ENCODE measurements at regions not wholly inside any gene's neighbourhood (a gene's known extent, or its start where the extent isn't known, plus 50 kb on each side); places are given as distances from the start of the nearest gene placed in this dataset.

- Mint-ChIP-seq H3K27ac (no peak overlapping the region), H3K36me3 (ENCODE audit: low read depth) (no peaks in the 10 kb centered on the region), H3K4me3 (no peak overlapping the region), H3K4me1 (peaks cover 2% of the 10 kb centered on the region), H3K27me3 (peaks cover 42% of the 10 kb centered on the region)
- DNase-seq (no peak), ATAC-seq (no peak)
- no peaks in the 10 kb centered on the region for H3K9me3 ChIP-seq (ENCODE audit: control insufficient read depth, low read length, poor library complexity, severe bottlenecking)
These were observed 200.6 kb upstream of the MAP3K7 start for GRCh38 chr6:90787446-90787845.

GRCh38 chr6:90780778-90781177 is 193.9 kb upstream of the MAP3K7 start:
- ATAC-seq (no peak), DNase-seq (no peak)
- no peak overlapping the region for H3K4me3 Mint-ChIP-seq
- H3K27ac Mint-ChIP-seq = no peak overlapping the region
- H3K36me3 Mint-ChIP-seq (ENCODE audit: low read depth) = peaks cover 2% of the 10 kb centered on the region
- peaks cover 46% of the 10 kb centered on the region for H3K27me3 Mint-ChIP-seq
- no peaks in the 10 kb centered on the region for H3K4me1 Mint-ChIP-seq
- no peaks in the 10 kb centered on the region for H3K9me3 ChIP-seq (ENCODE audit: control insufficient read depth, low read length, poor library complexity, severe bottlenecking)

GRCh38 chr6:90780141-90780540 is 193.3 kb upstream of the MAP3K7 start:
- Mint-ChIP-seq H3K4me3 (no peak overlapping the region), H3K27ac (no peak overlapping the region), H3K4me1 (no peaks in the 10 kb centered on the region), H3K36me3 (ENCODE audit: low read depth) (peaks cover 2% of the 10 kb centered on the region), H3K27me3 (peaks cover 48% of the 10 kb centered on the region)
- ATAC-seq (no peak), DNase-seq (no peak)
- no peaks in the 10 kb centered on the region for H3K9me3 ChIP-seq (ENCODE audit: control insufficient read depth, low read length, poor library complexity, severe bottlenecking)

- DNase-seq (no peak), ATAC-seq (no peak)
- no peak overlapping the region for H3K4me3 Mint-ChIP-seq
- no peaks in the 10 kb centered on the region for H3K4me1 Mint-ChIP-seq
- H3K36me3 Mint-ChIP-seq (ENCODE audit: low read depth) = peaks cover 2% of the 10 kb centered on the region
- H3K27ac Mint-ChIP-seq = no peak overlapping the region
- peaks cover 43% of the 10 kb centered on the region for H3K27me3 Mint-ChIP-seq
- H3K9me3 ChIP-seq (ENCODE audit: control insufficient read depth, low read length, poor library complexity, severe bottlenecking) = no peaks in the 10 kb centered on the region
These were observed 191.7 kb upstream of the MAP3K7 start for GRCh38 chr6:90778417-90779203.

- H3K9me3 ChIP-seq (ENCODE audit: control insufficient read depth, low read length, poor library complexity, severe bottlenecking) = no peaks in the 10 kb centered on the region
- ATAC-seq (no peak), DNase-seq (no peak)
- H3K4me3 Mint-ChIP-seq = no peak overlapping the region
- H3K27ac Mint-ChIP-seq = no peak overlapping the region
- no peaks in the 10 kb centered on the region for H3K36me3 Mint-ChIP-seq (ENCODE audit: low read depth)
- peaks cover 47% of the 10 kb centered on the region for H3K27me3 Mint-ChIP-seq
- no peaks in the 10 kb centered on the region for H3K4me1 Mint-ChIP-seq
These were observed 183.9 kb upstream of the MAP3K7 start for GRCh38 chr6:90770778-90771177.

- no peaks in the 10 kb centered on the region for H3K36me3 Mint-ChIP-seq (ENCODE audit: low read depth)
- H3K27me3 Mint-ChIP-seq = peaks cover 30% of the 10 kb centered on the region
- H3K4me3 Mint-ChIP-seq = no peak overlapping the region
- H3K9me3 ChIP-seq (ENCODE audit: control insufficient read depth, low read length, poor library complexity, severe bottlenecking) = no peaks in the 10 kb centered on the region
- no peaks in the 10 kb centered on the region for H3K4me1 Mint-ChIP-seq
- no peak for ATAC-seq
- no peak for DNase-seq
- H3K27ac Mint-ChIP-seq = no peak overlapping the region
These were observed 179.0 kb upstream of the MAP3K7 start for GRCh38 chr6:90765895-90766294.

GRCh38 chr6:90765491-90765890 is 178.6 kb upstream of the MAP3K7 start:
- H3K27ac Mint-ChIP-seq = no peak overlapping the region
- H3K36me3 Mint-ChIP-seq (ENCODE audit: low read depth) = no peaks in the 10 kb centered on the region
- no peaks in the 10 kb centered on the region for H3K9me3 ChIP-seq (ENCODE audit: control insufficient read depth, low read length, poor library complexity, severe bottlenecking)
- ATAC-seq (no peak), DNase-seq (no peak)
- H3K4me3 Mint-ChIP-seq = no peak overlapping the region
- H3K27me3 Mint-ChIP-seq = peaks cover 30% of the 10 kb centered on the region
- no peaks in the 10 kb centered on the region for H3K4me1 Mint-ChIP-seq

- ATAC-seq (no peak), DNase-seq (no peak)
- Mint-ChIP-seq H3K27me3 (peaks cover 30% of the 10 kb centered on the region), H3K4me3 (no peak overlapping the region), H3K36me3 (ENCODE audit: low read depth) (no peaks in the 10 kb centered on the region), H3K4me1 (no peaks in the 10 kb centered on the region), H3K27ac (no peak overlapping the region)
- no peaks in the 10 kb centered on the region for H3K9me3 ChIP-seq (ENCODE audit: control insufficient read depth, low read length, poor library complexity, severe bottlenecking)
These were observed 177.1 kb upstream of the MAP3K7 start for GRCh38 chr6:90764001-90764400.

GRCh38 chr6:90759664-90760063 is 172.8 kb upstream of the MAP3K7 start:
- Mint-ChIP-seq H3K4me1 (no peaks in the 10 kb centered on the region), H3K4me3 (no peak overlapping the region), H3K36me3 (ENCODE audit: low read depth) (no peaks in the 10 kb centered on the region), H3K27ac (no peak overlapping the region), H3K27me3 (peaks cover 33% of the 10 kb centered on the region)
- ATAC-seq (no peak), DNase-seq (no peak)
- no peaks in the 10 kb centered on the region for H3K9me3 ChIP-seq (ENCODE audit: control insufficient read depth, low read length, poor library complexity, severe bottlenecking)

GRCh38 chr6:90758741-90759140 is 171.9 kb upstream of the MAP3K7 start:
- H3K9me3 ChIP-seq (ENCODE audit: control insufficient read depth, low read length, poor library complexity, severe bottlenecking) = no peaks in the 10 kb centered on the region
- Mint-ChIP-seq H3K27ac (no peak overlapping the region), H3K4me3 (no peak overlapping the region), H3K36me3 (ENCODE audit: low read depth) (no peaks in the 10 kb centered on the region), H3K27me3 (peaks cover 33% of the 10 kb centered on the region), H3K4me1 (no peaks in the 10 kb centered on the region)
- ATAC-seq = no peak
- no peak for DNase-seq

GRCh38 chr6:90753820-90754643 is 167.2 kb upstream of the MAP3K7 start:
- no peak for ATAC-seq
- Mint-ChIP-seq H3K36me3 (ENCODE audit: low read depth) (no peaks in the 10 kb centered on the region), H3K27me3 (peaks cover 16% of the 10 kb centered on the region), H3K27ac (no peak overlapping the region), H3K4me3 (no peak overlapping the region), H3K4me1 (no peaks in the 10 kb centered on the region)
- no peaks in the 10 kb centered on the region for H3K9me3 ChIP-seq (ENCODE audit: control insufficient read depth, low read length, poor library complexity, severe bottlenecking)
- DNase-seq = no peak

GRCh38 chr6:90739802-90740201 is 152.9 kb upstream of the MAP3K7 start:
- Mint-ChIP-seq H3K4me1 (no peaks in the 10 kb centered on the region), H3K36me3 (ENCODE audit: low read depth) (no peaks in the 10 kb centered on the region), H3K27ac (no peak overlapping the region), H3K4me3 (no peak overlapping the region), H3K27me3 (no peaks in the 10 kb centered on the region)
- DNase-seq (no peak), ATAC-seq (no peak)
- H3K9me3 ChIP-seq (ENCODE audit: control insufficient read depth, low read length, poor library complexity, severe bottlenecking) = peaks cover 4% of the 10 kb centered on the region

GRCh38 chr6:90739339-90739738 is 152.5 kb upstream of the MAP3K7 start:
- H3K27me3 Mint-ChIP-seq = no peaks in the 10 kb centered on the region
- H3K27ac Mint-ChIP-seq = no peak overlapping the region
- no peak overlapping the region for H3K4me3 Mint-ChIP-seq
- H3K4me1 Mint-ChIP-seq = no peaks in the 10 kb centered on the region
- peaks cover 4% of the 10 kb centered on the region for H3K9me3 ChIP-seq (ENCODE audit: control insufficient read depth, low read length, poor library complexity, severe bottlenecking)
- no peaks in the 10 kb centered on the region for H3K36me3 Mint-ChIP-seq (ENCODE audit: low read depth)
- DNase-seq (no peak), ATAC-seq (no peak)
